A673 (cell line): ENCODE measurements at regions not wholly inside any gene's neighbourhood (a gene's known extent, or its start where the extent isn't known, plus 50 kb on each side); places are given as distances from the start of the nearest gene placed in this dataset.

Experiments
- EZH2 ChIP-seq: fragments of 200-600 bp; sonication (generic); IDR thresholded peaks from 2 replicates; pipeline ENCODE4 v1.6.1; 2017; ENCODE audit warnings: borderline replicate concordance, low read depth, mild to moderate bottlenecking, mixed read lengths, antibody characterized with exemption, low read length; ENCODE audit not compliant: poor library complexity, severe bottlenecking
- TF ChIP-seq, protein P1 (sequence below): fragments of 300-800, 200-600 bp; sonication (generic); conservative IDR thresholded peaks from 2 replicates; pipeline ENCODE4 v1.5.1; 2017; ENCODE audit warnings: low read depth, mild to moderate bottlenecking, antibody characterized with exemption, low read length, moderate library complexity, mixed read lengths

DNA sequence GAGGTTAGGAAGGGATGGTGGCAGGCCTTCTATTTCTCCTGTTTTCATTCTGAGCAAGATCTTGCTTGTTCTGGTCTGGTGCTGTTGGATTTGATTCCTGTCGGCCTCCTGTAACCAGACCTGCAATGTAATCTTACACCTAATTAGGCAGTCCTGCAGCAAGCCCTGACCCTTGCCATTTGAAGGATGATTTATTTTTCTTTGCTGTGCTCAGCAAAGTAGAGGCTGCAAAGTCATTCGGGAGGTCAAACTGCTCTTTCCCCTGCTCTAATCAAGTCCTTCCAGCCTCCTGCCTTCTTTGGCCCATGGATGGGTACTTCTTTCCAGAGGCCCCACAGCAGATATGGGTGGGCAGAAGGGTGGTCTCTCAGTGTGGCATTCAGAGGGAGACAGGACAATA, 417.7 kb upstream of the USP24 start:
- TF ChIP-seq, protein P1, sequence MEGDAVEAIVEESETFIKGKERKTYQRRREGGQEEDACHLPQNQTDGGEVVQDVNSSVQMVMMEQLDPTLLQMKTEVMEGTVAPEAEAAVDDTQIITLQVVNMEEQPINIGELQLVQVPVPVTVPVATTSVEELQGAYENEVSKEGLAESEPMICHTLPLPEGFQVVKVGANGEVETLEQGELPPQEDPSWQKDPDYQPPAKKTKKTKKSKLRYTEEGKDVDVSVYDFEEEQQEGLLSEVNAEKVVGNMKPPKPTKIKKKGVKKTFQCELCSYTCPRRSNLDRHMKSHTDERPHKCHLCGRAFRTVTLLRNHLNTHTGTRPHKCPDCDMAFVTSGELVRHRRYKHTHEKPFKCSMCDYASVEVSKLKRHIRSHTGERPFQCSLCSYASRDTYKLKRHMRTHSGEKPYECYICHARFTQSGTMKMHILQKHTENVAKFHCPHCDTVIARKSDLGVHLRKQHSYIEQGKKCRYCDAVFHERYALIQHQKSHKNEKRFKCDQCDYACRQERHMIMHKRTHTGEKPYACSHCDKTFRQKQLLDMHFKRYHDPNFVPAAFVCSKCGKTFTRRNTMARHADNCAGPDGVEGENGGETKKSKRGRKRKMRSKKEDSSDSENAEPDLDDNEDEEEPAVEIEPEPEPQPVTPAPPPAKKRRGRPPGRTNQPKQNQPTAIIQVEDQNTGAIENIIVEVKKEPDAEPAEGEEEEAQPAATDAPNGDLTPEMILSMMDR = no peak
- no peak for TF ChIP-seq EZH2
